ENCODE measurements at regions not wholly inside any gene's neighbourhood (a gene's known extent, or its start where the extent isn't known, plus 50 kb on each side); places are given as distances from the start of the nearest gene placed in this dataset.

DNA sequence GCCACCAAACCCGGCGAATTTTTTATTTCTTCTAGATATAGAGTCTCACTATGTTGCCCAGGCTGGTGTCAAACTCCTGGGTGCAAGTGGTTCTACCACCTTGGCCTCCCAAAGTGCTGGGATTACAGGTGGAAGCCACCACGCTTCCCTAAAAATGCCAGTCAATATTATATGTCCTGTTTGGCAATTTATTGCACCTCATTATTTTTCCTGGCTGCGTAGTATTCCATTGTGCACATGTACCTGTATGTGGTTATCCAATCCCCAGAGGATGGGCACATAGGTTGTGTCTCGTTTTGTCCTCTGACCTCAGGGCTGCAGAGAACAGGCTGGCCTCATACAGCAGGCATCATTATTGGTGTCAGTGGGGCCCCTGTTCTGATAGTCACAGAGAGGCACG is 181.7 kb downstream of the C9orf50 start:
- CTCF ChIA-PET, result no interaction called here
- no peak overlapping the region for H3K9ac ChIP-seq (replicated peaks; ENCODE audit: extremely low read depth, insufficient read depth, low read length)
- peaks cover 24 to 32% of the 10 kb centered on the region in 2 experiments for H3K27me3 ChIP-seq (ENCODE audit: control insufficient read depth in 2 of 2, insufficient read depth in 2 of 2, low read length in 2 of 2)
- H4K20me1 ChIP-seq (replicated peaks; ENCODE audit: control insufficient read depth, extremely low read depth, insufficient read depth, low read length), result no peaks in the 10 kb centered on the region
- H3K4me1 ChIP-seq (ENCODE audit: control insufficient read depth, extremely low read depth, insufficient read depth, low read length), result no peaks in the 10 kb centered on the region
- no peak for FAIRE-seq
- no peaks in the 10 kb centered on the region for H3K9me3 ChIP-seq (replicated peaks; ENCODE audit: control insufficient read depth, insufficient read depth, low read length)
- POLR2A ChIA-PET, result no interaction called here
- no TSS peak for BruUV-seq (replicated peaks)
- dilution Hi-C loops (cut with MboI; ENCODE audit: extremely low pct_ligation_motif_present, low sequenced_read_pairs) (no loop called here), intact Hi-C loops (cut with micrococcal nuclease) (no loop called here)
- H3K79me2 ChIP-seq (ENCODE audit: control insufficient read depth, insufficient read depth, low read length), result no peaks in the 10 kb centered on the region
- no peaks in the 10 kb centered on the region for H3K9me1 ChIP-seq (replicated peaks; ENCODE audit: control insufficient read depth, extremely low read depth, insufficient read depth, low read length)
- no peaks in the 10 kb centered on the region for H3K36me3 ChIP-seq (ENCODE audit: control insufficient read depth in 2 of 2, extremely low read depth in 1 of 2, insufficient read depth in 2 of 2, low read length in 2 of 2)
- no peak overlapping the region for H3K4me3 ChIP-seq (replicated peaks in 1 of 3; ENCODE audit: insufficient read depth in 1 of 3, low read depth in 1 of 3, low read length in 3 of 3)
- TF ChIP-seq EZH2 (IDR thresholded peaks at IDR 0.05; ENCODE audit: borderline replicate concordance, low read depth, low read length, severe bottlenecking), result no peak
- TF ChIP-seq JUN (IDR thresholded peaks at IDR 0.05; ENCODE audit: borderline replicate concordance, insufficient read depth, insufficient read length, low read depth), result no peak
- TF ChIP-seq MAX (IDR thresholded peaks at IDR 0.05; ENCODE audit: insufficient read depth, insufficient read length), result no peak
- no peak for TF ChIP-seq GATA2 (IDR thresholded peaks at IDR 0.05; ENCODE audit: insufficient read depth, insufficient read length, low read depth, low read length)
- no peak overlapping the region for H3K4me2 ChIP-seq (ENCODE audit: insufficient read depth, low read length)
- no peak overlapping the region for H2AFZ ChIP-seq (ENCODE audit: low read depth, low read length)
- no peak for DNase-seq (ENCODE audit: low read depth, low spot score)
- no peak overlapping the region for H3K27ac ChIP-seq (ENCODE audit: insufficient read depth, low read depth, low read length)

DNA sequence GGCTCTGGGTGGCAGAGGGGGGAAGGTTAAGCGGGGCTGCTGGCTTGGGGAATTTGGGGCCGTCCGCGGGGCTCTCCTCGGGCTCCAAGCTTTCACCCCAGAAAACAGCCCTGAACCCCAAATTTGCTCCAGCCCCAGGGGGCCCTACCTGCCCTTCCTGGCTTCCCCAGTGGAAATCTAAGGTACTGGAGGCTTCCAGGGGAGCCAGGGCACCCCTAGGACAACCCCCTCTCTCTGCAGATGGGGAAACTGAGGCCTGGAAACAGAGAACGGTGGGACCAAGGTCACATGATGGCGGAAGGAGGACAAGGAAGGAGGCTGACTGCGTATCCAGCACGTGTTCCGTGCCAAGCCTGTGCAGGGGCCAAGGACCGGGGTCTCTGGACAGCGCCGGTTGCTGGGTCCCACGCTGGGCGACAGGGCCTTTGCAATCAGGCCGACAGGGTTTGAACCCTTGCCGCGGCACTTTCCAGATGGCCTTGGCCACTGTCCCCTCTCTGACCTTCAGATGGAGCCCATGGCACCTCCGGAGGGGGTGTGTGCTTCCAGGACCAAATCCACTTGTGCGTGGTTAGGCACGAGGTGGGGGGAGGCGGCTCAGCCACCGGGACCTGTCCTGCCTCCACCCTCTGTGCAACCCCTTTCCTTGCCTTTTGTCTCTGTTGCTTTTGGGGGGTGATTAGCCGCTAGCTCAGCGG is 183.1 kb downstream of the C9orf50 start:
- dilution Hi-C loops (cut with MboI; ENCODE audit: extremely low pct_ligation_motif_present, low sequenced_read_pairs), result no loop called here

More for the DNA sequence above, 183.1 kb downstream of the C9orf50 start:
- Histone ChIP-seq H3K4me3 (replicated peaks in 1 of 3; ENCODE audit: insufficient read depth in 1 of 3, low read depth in 1 of 3, low read length in 3 of 3) (peak overlapping the region in 1 of 3 experiments; percentile 34), H3K79me2 (ENCODE audit: control insufficient read depth, insufficient read depth, low read length) (no peaks in the 10 kb centered on the region), H2AFZ (ENCODE audit: low read depth, low read length) (no peak overlapping the region), H3K27me3 (ENCODE audit: control insufficient read depth in 2 of 2, insufficient read depth in 2 of 2, low read length in 2 of 2) (peaks cover 24 to 32% of the 10 kb centered on the region in 2 experiments), H3K27ac (ENCODE audit: insufficient read depth, low read depth, low read length) (no peak overlapping the region), H4K20me1 (replicated peaks; ENCODE audit: control insufficient read depth, extremely low read depth, insufficient read depth, low read length) (no peaks in the 10 kb centered on the region), H3K4me1 (ENCODE audit: control insufficient read depth, extremely low read depth, insufficient read depth, low read length) (no peaks in the 10 kb centered on the region), H3K9me1 (replicated peaks; ENCODE audit: control insufficient read depth, extremely low read depth, insufficient read depth, low read length) (no peaks in the 10 kb centered on the region), H3K9ac (replicated peaks; ENCODE audit: extremely low read depth, insufficient read depth, low read length) (no peak overlapping the region), H3K4me2 (ENCODE audit: insufficient read depth, low read length) (peak overlapping the region; percentile 51), H3K9me3 (replicated peaks; ENCODE audit: control insufficient read depth, insufficient read depth, low read length) (no peaks in the 10 kb centered on the region), H3K36me3 (ENCODE audit: control insufficient read depth in 2 of 2, extremely low read depth in 1 of 2, insufficient read depth in 2 of 2, low read length in 2 of 2) (no peaks in the 10 kb centered on the region)
- TF ChIP-seq POLR2A (IDR thresholded peaks at IDR 0.05; ENCODE audit: low read depth, low read length) (no peak), EZH2 (IDR thresholded peaks at IDR 0.05; ENCODE audit: borderline replicate concordance, low read depth, low read length, severe bottlenecking) (peak; percentile 47), CTCF (IDR thresholded peaks at IDR 0.05; ENCODE audit: extremely low read depth in 1 of 2, insufficient read depth in 1 of 2, low read depth in 1 of 2, low read length in 2 of 2) (peak in 1 of 2 donors; percentile 1)
- ChIA-PET POLR2A (interaction anchor here (0.6 to 0.7 kb wide), 2 partner anchors 11 to 22 kb away, joined by 4 read pairs; no protein-coding TSS in a partner anchor), CTCF (interaction anchor here (1.0 to 1.5 kb wide), 2 partner anchors 24 to 45 kb away, joined by 4 to 7 read pairs; no protein-coding TSS in a partner anchor)
- no TSS peak for BruUV-seq (replicated peaks)
- FAIRE-seq, result no peak
- intact Hi-C loops (cut with micrococcal nuclease), result no loop called here
- no peak for DNase-seq (ENCODE audit: low read depth, low spot score)

Data from endothelial cell of umbilical vein (primary cell).